Right renal pelvis (tissue), 4 donors: ENCODE measurements at regions not wholly inside any gene's neighbourhood (a gene's known extent, or its start where the extent isn't known, plus 50 kb on each side); places are given as distances from the start of the nearest gene placed in this dataset.

ENCODE experiments used
- DNase-seq, 4 donors: peaks; one replicate each; pipeline ENCODE4 v3.0.0-alpha.2; 2013; ENCODE audit warnings: low read depth in 4 of 4, low spot score in 3 of 4, missing footprints in 1 of 4

GRCh38 chr1:4265836-4266235, 365.8 kb upstream of the C1orf174 start:
- DNase-seq = no peak

- DNase-seq = peak; percentile 10 to 45 (median 24)
These were observed 367.5 kb upstream of the C1orf174 start for GRCh38 chr1:4267381-4268261.

GRCh38 chr1:4268262-4268888, 368.3 kb upstream of the C1orf174 start:
- DNase-seq = no peak

DNA sequence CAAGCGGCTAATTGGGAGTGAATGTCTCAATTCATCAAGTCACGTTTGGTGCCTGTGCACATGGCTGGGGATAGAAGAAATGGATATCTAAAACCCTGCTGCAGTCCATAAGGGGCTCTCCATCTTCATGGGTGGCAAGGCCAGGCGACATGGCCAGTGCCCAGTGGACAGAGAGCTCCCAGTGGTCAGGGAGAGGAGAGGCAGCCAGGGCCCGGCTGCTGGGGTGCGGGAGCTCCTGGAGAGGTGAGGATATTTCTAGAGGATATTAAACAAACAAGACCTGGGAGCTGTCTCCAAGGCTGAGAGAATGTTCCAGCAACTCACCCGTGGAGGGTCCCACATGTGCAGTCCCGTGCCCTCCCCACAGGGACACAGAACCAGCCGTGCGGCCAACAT, 368.8 kb upstream of the C1orf174 start:
- no peak for DNase-seq

DNA sequence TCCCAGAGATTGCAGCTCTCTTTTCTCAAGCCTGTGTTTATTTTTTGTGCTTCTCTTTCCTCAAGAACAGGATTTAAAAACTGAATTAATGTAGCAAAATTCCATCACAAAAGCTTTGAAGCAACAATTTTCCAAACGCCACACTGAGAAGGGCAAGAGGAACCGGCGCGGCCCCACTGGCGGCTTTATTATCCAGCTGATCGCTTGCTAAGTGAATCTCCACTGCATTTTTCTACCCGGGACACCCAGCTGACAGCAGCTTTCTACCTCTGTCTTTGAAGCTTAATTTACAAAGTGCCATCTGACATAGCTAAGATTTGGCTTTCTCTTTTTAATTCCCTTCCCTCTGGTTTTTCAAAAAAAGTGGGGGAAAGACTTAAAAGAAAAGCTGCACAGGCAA, 369.3 kb upstream of the C1orf174 start:
- DNase-seq = no peak

DNA sequence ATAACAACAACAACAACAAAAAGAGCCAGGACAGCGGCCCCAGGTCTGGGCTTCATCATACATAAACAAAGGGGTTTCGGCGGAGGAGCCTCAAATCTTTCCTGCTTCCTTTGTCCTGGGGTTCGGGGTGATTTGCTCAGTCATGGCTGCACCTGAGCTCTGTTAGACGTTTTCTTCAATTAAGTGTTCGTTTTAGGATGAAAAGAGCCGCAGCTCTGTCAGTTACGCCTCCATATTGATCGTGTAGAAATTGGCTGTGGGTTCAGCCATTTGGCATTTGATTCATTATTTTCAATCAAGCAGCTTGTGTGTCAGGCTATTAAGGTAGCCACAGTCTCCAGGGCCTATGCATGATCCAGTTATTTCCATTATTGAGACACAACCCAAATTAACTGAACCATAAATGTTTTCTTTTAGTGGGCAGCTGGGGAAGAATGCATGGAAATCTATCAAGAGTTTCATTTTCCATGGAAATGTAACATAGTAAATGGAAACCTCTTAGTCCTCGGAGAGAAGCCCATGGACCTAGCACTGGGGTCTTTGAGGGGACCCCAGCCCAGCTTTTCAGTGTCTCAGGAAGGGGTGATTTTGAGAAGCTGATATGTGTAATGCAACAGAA, 370.0 kb upstream of the C1orf174 start:
- no peak for DNase-seq

DNA sequence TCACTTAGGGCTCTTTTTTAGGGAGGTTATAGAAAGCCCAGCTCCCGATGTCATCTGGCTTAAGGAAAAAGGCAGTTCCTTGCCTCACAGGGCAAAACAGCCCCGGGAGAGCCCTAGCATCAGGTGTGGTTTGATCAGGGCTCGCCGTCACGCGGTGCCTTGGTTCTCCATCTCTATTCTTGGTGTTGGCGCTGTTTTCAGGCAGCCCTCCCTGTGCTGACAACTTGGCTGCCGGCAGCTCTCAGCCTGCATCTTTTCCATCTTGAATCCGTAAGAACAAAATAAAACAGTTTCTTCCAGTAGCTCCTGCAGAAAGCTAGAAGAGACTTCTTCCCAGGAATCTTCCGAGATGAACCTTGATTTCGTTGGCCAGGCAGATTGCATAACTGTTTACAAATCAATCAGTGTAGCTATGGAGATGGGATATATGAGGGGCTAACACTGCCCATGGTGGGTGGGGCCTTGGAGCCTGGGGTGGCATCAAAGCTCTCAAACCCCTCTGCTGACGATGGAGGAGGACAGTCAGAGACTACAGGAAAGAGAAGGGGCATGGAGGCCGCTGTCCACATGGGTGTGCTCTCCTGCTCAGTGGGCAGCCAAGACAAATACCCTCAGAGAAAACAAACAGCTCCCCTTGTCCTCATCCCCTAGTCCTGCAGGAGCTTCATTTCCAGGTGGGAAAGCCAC, 370.7 kb upstream of the C1orf174 start:
- no peak for DNase-seq

- DNase-seq = no peak
These were observed 371.4 kb upstream of the C1orf174 start for GRCh38 chr1:4271338-4271998.

GRCh38 chr1:4272568-4272967, 372.5 kb upstream of the C1orf174 start:
- DNase-seq = no peak

DNA sequence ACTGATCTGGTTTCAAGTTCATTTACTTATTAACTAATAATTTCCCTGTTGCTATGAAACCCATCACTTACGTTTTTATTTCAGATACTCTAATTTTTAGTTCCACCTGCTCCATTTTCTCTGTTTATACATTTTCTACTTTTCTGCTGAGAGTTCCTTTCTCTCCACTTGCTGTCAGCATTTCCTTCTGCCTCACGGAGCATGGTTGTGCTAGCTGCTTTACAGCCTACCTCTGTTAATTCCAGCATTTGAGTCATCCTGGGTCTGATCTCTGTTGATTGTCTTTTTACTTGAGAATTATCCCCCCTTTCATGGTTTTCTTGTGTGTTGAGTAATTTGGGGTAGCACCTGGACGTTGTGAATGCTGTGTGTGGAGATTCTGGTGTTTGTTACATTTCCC, 373.2 kb upstream of the C1orf174 start:
- no peak for DNase-seq

DNA sequence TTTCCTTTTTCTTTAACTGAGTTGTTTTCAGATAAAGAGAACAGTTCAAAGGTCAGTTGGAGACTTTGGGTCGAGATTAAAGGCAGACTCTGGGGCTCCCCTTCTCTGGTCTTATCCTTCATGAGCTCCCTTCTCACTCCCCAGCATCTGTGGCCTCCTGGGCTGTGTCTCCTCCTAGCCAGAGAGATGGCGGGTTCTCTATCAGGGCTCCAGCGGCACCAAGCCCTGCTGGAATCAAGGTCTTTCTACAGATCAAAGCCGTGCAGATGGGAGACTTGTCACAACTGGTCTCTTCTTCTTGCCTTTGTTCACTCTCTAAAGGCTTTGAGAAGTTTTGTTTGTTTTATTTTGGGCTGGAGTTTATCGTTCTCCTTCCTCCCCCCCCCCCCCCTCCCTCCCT, 373.7 kb upstream of the C1orf174 start:
- no peak for DNase-seq

DNA sequence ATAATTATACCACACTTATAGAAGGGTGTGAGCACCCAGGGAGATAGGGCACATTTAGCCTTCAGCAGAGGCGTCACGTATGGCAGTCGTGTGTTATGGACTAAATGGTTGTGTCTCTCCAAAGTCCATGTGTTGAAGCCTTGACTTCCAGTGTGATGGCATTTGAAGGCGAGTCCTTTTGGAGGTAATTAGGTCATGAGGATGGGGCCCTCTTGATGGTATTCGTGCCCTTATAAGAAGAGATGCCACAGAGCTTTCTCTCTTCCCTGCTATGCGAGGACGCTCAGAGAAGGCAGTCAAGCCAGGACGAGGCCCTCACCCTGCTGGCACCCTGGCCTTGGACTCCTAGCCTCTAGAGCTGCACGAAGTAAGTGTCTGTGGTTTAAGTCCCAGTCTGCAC, 375.0 kb upstream of the C1orf174 start:
- no peak for DNase-seq

DNA sequence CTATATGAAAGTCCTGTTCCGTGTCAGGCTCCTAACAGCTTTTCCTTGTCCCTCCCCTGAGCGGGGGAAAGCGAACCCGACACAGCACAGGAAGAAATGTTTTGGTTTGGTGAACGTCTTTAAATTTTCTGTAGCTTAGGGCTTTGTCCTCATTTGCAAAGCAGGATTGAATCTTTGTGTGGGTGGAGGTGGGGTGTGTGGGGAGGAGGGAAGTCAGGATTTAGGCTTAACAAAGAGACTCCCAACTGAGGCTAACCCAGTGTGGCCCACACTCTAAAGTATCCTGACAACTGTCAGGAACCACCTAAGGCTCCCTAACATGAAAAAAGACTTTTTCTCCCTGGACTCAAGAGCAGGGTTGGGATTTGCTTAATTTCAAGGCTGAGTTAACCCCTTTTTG, 376.2 kb upstream of the C1orf174 start:
- DNase-seq = no peak

DNA sequence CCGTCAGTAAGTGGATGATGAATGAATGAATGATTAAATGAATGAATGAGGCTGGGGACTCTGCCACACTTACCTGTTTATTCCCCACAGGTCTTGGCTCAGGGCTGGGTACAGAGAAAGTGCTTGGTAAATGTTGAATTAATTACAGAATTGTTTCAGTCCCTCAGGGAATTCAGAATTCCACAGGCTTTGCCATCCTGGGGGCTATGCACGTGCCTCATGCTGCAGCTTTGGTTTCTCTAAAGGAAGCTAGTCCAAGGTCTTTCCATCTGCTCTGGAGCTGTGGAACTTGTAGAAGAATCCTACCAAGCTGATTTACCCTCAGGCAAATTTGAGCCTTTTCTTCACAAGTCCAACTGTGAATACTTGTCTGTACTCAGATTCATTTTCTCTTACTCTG, 376.8 kb upstream of the AJAP1 start:
- no peak for DNase-seq

- no peak for DNase-seq
These were observed 369.4 kb upstream of the AJAP1 start for GRCh38 chr1:4284976-4285375.

DNA sequence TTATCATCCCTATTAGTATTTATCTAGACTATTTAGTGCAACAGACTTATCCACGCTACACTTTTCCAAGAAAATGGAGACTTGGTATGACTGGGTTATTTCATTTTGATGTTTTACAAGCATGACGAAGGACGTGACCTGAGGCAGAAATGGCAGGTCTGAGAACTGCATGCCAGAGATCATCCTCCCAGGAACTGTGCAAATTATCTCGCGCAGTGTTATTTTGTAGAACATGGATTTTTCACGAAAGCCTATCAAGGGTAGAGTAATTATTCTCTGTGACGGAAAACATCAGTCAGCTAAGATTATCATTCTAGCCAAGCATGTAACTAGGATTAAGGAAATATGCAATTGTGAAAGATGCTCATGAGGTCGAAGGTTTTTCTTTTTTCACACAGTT, 361.5 kb upstream of the AJAP1 start:
- no peak for DNase-seq

GRCh38 chr1:4298361-4299083, 355.9 kb upstream of the AJAP1 start:
- no peak for DNase-seq

GRCh38 chr1:4301007-4301406, 353.4 kb upstream of the AJAP1 start:
- no peak for DNase-seq

DNA sequence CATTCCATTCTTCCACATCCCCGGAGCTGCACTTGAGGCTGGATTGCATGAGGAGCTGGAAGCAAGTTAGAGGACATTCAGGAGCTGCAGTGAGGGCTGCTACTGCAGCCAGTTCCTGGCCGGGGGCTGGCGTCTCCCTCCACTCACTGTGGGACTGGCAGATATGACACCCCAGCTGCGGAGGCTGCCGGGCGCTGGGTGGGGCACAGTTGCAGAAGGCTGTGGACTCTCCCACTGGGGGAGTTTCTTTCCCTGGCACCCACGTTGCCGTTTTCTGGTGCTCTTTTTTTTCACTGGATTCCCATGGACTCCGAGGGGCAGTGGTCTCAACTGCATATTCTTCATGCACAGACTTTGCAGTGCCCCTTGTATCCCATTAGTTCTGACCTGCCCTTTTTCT, 351.1 kb upstream of the AJAP1 start:
- DNase-seq = no peak
